GM12878 (cell line): ENCODE measurements at regions not wholly inside any gene's neighbourhood (a gene's known extent, or its start where the extent isn't known, plus 50 kb on each side); places are given as distances from the start of the nearest gene placed in this dataset.

Source experiments
- ATAC-seq: fragments of 200-7000 bp; cut with Tn5 transposase; 3 replicates; pipeline ENCODE4 v1.9.1; 2020; ENCODE audit warnings: mild to moderate bottlenecking, moderate library complexity
- BruUV-seq: library from RNA; stranded (reverse); fragments of 400-500 nt; replicated peaks from 2 replicates; lab custom pipeline; 2021; lab: Mats Ljungman, UMichigan
- CTCF ChIA-PET: fragments of 300-600 bp; sonication (Branson Sonifier 250); formaldehyde crosslinking; extraction: SDS; loops from one replicate; lab custom pipeline; 2021; ENCODE audit warnings: inconsistent platforms; lab: Yijun Ruan, JAX
- POLR2A ChIA-PET: fragments of 350-600 bp; formaldehyde crosslinking; extraction: SDS; loops from one replicate; lab custom pipeline; 2021; ENCODE audit warnings: inconsistent platforms; lab: Charles Lee
- RAD21 ChIA-PET: fragments of 300-600 bp; sonication (Branson Sonifier 250); formaldehyde crosslinking; loops from one replicate; lab custom pipeline; 2023; ENCODE audit warnings: antibody characterized with exemption; ENCODE audit not compliant: unreplicated experiment; lab: Charles Lee
- SMC1A ChIA-PET: fragments of 300-600 bp; sonication (Branson Sonifier 250); formaldehyde crosslinking; loops from one replicate; lab custom pipeline; 2023; ENCODE audit not compliant: unreplicated experiment, uncharacterized antibody; lab: Charles Lee
- DNase-seq: peaks from one replicate; pipeline ENCODE4 v3.0.0-alpha.2; 2011; ENCODE audit warnings: low read depth, low spot score
- FAIRE-seq: peaks from 3 replicates; lab custom pipeline; 2011; peaks lifted over from hg19 to GRCh38; lab: Jason Lieb, UNC
- H2AFZ ChIP-seq: 2 replicates; pipeline ENCODE4 v1.6.0; 2011; ENCODE audit warnings: low read depth, low read length, control low read depth; ENCODE audit not compliant: control insufficient read depth
- H3K27ac ChIP-seq: 2 replicates; pipeline ENCODE4 v1.5.1; 2011; ENCODE audit warnings: control low read depth; ENCODE audit not compliant: control insufficient read depth, insufficient read depth
- H3K27me3 ChIP-seq, 2 experiments: replicated peaks in 1 of 2; 2 replicates each; pipeline versions ENCODE4 v1.6.0 to v1.6.1; 2011; ENCODE audit warnings: low read length in 1 of 2; ENCODE audit not compliant: control insufficient read depth in 2 of 2, insufficient read depth in 2 of 2
- H3K36me3 ChIP-seq, 2 experiments: 2 replicates each; pipeline ENCODE4 v1.5.1; 2011; ENCODE audit warnings: low read length in 1 of 2; ENCODE audit not compliant: control insufficient read depth in 2 of 2, insufficient read depth in 2 of 2
- H3K4me1 ChIP-seq: 2 replicates; pipeline ENCODE4 v1.6.1; 2011; ENCODE audit warnings: mild to moderate bottlenecking, low read length, moderate library complexity, mixed read lengths; ENCODE audit not compliant: control insufficient read depth, insufficient read depth
- H3K4me2 ChIP-seq: 2 replicates; pipeline ENCODE4 v1.6.0; 2011; ENCODE audit warnings: control low read depth; ENCODE audit not compliant: control insufficient read depth, insufficient read depth
- H3K4me3 ChIP-seq: fragments of 200-600 bp; sonication (generic); 2 replicates; pipeline ENCODE4 v1.5.1; 2016
- H3K79me2 ChIP-seq: 2 replicates; pipeline ENCODE4 v1.6.0; 2011; ENCODE audit warnings: low read length; ENCODE audit not compliant: control insufficient read depth, insufficient read depth
- H3K9ac ChIP-seq: 2 replicates; pipeline ENCODE4 v1.8.0; 2011; ENCODE audit warnings: low read length, control low read depth, mixed read lengths; ENCODE audit not compliant: control insufficient read depth, insufficient read depth
- H3K9me3 ChIP-seq: replicated peaks from 3 replicates; pipeline ENCODE4 v1.5.1; 2011; ENCODE audit warnings: mild to moderate bottlenecking, low read length; ENCODE audit not compliant: control insufficient read depth, insufficient read depth
- H4K20me1 ChIP-seq: 2 replicates; pipeline ENCODE4 v1.6.0; 2011; ENCODE audit not compliant: control insufficient read depth, insufficient read depth
- ATF2 ChIP-seq: IDR thresholded peaks from 2 replicates; pipeline ENCODE4 v1.6.1; 2012; ENCODE audit warnings: low read length, inconsistent platforms
- BACH1 ChIP-seq: fragments of 450-650 bp; IDR thresholded peaks from 2 replicates; pipeline ENCODE4 v1.6.1; 2017; ENCODE audit warnings: mild to moderate bottlenecking, borderline replicate concordance
- BMI1 ChIP-seq: fragments of 450-650 bp; IDR thresholded peaks from 2 replicates; pipeline ENCODE4 v1.6.1; 2016; ENCODE audit warnings: mild to moderate bottlenecking, moderate library complexity, borderline replicate concordance
- CUX1 ChIP-seq: IDR thresholded peaks from 2 replicates; pipeline ENCODE4 v1.6.1; 2012; ENCODE audit warnings: improper control_type of control experiment, low read depth, low read length; ENCODE audit not compliant: insufficient replicate concordance
- E2F8 ChIP-seq: fragments of 450-650 bp; IDR thresholded peaks from 2 replicates; pipeline ENCODE4 v1.6.1; 2018; ENCODE audit warnings: mild to moderate bottlenecking, low read depth, moderate library complexity; ENCODE audit not compliant: partially characterized antibody
- EP300 ChIP-seq, 2 experiments: fragments of 150-350 bp in 1 of 2; IDR thresholded peaks; 2 replicates each; pipeline ENCODE4 v1.6.1; 2011 to 2012; ENCODE audit warnings: low read depth in 2 of 2, low read length in 2 of 2, borderline replicate concordance in 1 of 2, improper control_type of control experiment in 1 of 2, inconsistent platforms in 1 of 2; ENCODE audit not compliant: control insufficient read depth in 1 of 2
- HDAC2 ChIP-seq: fragments of 200-600 bp; sonication (generic); IDR thresholded peaks from 2 replicates; pipeline ENCODE4 v1.6.1; 2017
- KAT2A ChIP-seq: conservative IDR thresholded peaks from 2 replicates; pipeline ENCODE4 v1.6.1; 2011; ENCODE audit warnings: low read depth, low read length; ENCODE audit not compliant: control insufficient read depth
- LARP7 ChIP-seq: fragments of 450-650 bp; IDR thresholded peaks from 2 replicates; pipeline ENCODE4 v1.6.1; 2017; ENCODE audit warnings: mild to moderate bottlenecking
- MTA2 ChIP-seq: fragments of 450-650 bp; IDR thresholded peaks from 2 replicates; pipeline ENCODE4 v1.6.1; 2016; ENCODE audit warnings: low read depth, mild to moderate bottlenecking, moderate library complexity
- NBN ChIP-seq: fragments of 450-650 bp; IDR thresholded peaks from 2 replicates; pipeline ENCODE4 v1.6.1; 2016
- POLR2A ChIP-seq: IDR thresholded peaks from 2 replicates; pipeline ENCODE4 v1.6.1; 2011; ENCODE audit warnings: low read depth, mild to moderate bottlenecking, low read length
- RBBP5 ChIP-seq: fragments of 200-600 bp; sonication (generic); conservative IDR thresholded peaks from 2 replicates; pipeline ENCODE4 v1.6.1; 2016
- RELA ChIP-seq: fragments of 450-650 bp; IDR thresholded peaks from 2 replicates; pipeline ENCODE4 v1.8.0; 2014; ENCODE audit warnings: borderline replicate concordance; ENCODE audit not compliant: partially characterized antibody
- SMAD5 ChIP-seq: IDR thresholded peaks from 2 replicates; pipeline ENCODE4 v1.6.1; 2016; ENCODE audit warnings: antibody characterized with exemption, low read depth
- TCF12 ChIP-seq: IDR thresholded peaks from 2 replicates; pipeline ENCODE4 v1.6.1; 2011; ENCODE audit warnings: low read depth, mild to moderate bottlenecking, low read length
- ZNF274 ChIP-seq: IDR thresholded peaks from one replicate; pipeline ENCODE4 v1.8.0; 2011; ENCODE audit not compliant: insufficient read length, insufficient read depth
- WGBS: methylation state at CpG from one replicate; pipeline ENCODE4 v1.1.6; 2016; ENCODE audit warnings: low lambda C conversion rate; ENCODE audit not compliant: insufficient replicate concordance, insufficient coverage; ENCODE audit errors: missing lambda C conversion rate; 5-methylcytosine and 5-hydroxymethylcytosine counted together
- in situ Hi-C: fragments of 300-500 bp; cut with MboI; formaldehyde crosslinking; loops from 9 replicates; pipeline ENCODE4 v1.14.3; 2018; ENCODE audit warnings: mixed read lengths
- intact Hi-C: fragments of 100-400 bp; cut with micrococcal nuclease; formaldehyde crosslinking; loops from one replicate; pipeline ENCODE4 v1.14.2; 2022; ENCODE audit not compliant: unreplicated experiment

- no peak overlapping the region for H2AFZ ChIP-seq
- H3K27ac ChIP-seq, result no peak overlapping the region
- H3K4me3 ChIP-seq, result no peak overlapping the region
- DNase-seq (no peak), ATAC-seq (no peak), FAIRE-seq (no peak)
- H3K36me3 ChIP-seq, result no peaks in the 10 kb centered on the region
- in situ Hi-C loops, result loop anchor here (25.0 kb wide), 1 partner anchor 843 kb away; no protein-coding TSS in a partner anchor
- no peak overlapping the region for H3K4me2 ChIP-seq
- ChIA-PET POLR2A (no interaction called here), SMC1A (no interaction called here), CTCF (interaction anchor here (0.7 to 2.3 kb wide), 5 partner anchors 12 to 1085 kb away, joined by 3 to 10 read pairs (median 3); no protein-coding TSS in a partner anchor), RAD21 (interaction anchor here (1.5 kb wide), 1 partner anchor 1083 kb away, joined by 4 read pairs; no protein-coding TSS in a partner anchor)
- no peaks in the 10 kb centered on the region for H3K4me1 ChIP-seq
- no peaks in the 10 kb centered on the region for H4K20me1 ChIP-seq
- intact Hi-C loops, result loop anchor here (5.0 to 10.0 kb wide), 3 partner anchors 276 to 1498 kb away; no protein-coding TSS in a partner anchor
- 29% methylated on average over 4 of the region's 4 CpGs for whole genome bisulfite sequencing
- no peaks in the 10 kb centered on the region for H3K27me3 ChIP-seq
- H3K79me2 ChIP-seq, result no peaks in the 10 kb centered on the region
- H3K9me3 ChIP-seq, result no peaks in the 10 kb centered on the region
- H3K9ac ChIP-seq, result no peak overlapping the region
- BruUV-seq, result no TSS peak
- TF ChIP-seq POLR2A, result no peak
- no peak for TF ChIP-seq TCF12
- no peak for TF ChIP-seq KAT2A
- no peak for TF ChIP-seq RELA
- no peak for TF ChIP-seq NBN
- no peak for TF ChIP-seq CUX1
- TF ChIP-seq BMI1, result no peak
- no peak for TF ChIP-seq SMAD5
- no peak for TF ChIP-seq LARP7
- TF ChIP-seq BACH1, result no peak
- TF ChIP-seq HDAC2, result no peak
- no peak for TF ChIP-seq E2F8
- no peak for TF ChIP-seq MTA2
- no peak for TF ChIP-seq ZNF274
- no peak for TF ChIP-seq EP300 (IDR thresholded peaks at IDR 0.05; ENCODE audit: borderline replicate concordance in 1 of 2, control insufficient read depth in 1 of 2, low read depth in 2 of 2, low read length in 2 of 2)
- TF ChIP-seq ATF2, result no peak
- TF ChIP-seq RBBP5, result no peak
Measured at GRCh38 chr1:96968983-96969382, 247.4 kb downstream of the PTBP2 start.
